Calu3 (cell line): ENCODE measurements at regions not wholly inside any gene's neighbourhood (a gene's known extent, or its start where the extent isn't known, plus 50 kb on each side); places are given as distances from the start of the nearest gene placed in this dataset.
A peak's percentile ranks its signal among the peaks of the same experiment; 100 is the strongest.

ENCODE experiments used
- BruUV-seq: library from RNA; stranded (reverse); fragments of 400-500 nt; replicated peaks from 2 replicates; lab custom pipeline; 2021; lab: Mats Ljungman, UMichigan
- CTCF ChIA-PET: fragments of 300-600 bp; sonication (Branson Sonifier 250); formaldehyde crosslinking; loops from one replicate; lab custom pipeline; 2022; ENCODE audit warnings: antibody characterized with exemption; lab: Charles Lee
- DNase-seq: peaks from one replicate; pipeline ENCODE4 v3.0.0; 2022
- H3K27ac Mint-ChIP-seq: one replicate; pipeline ENCODE4 v1.8.0; 2022; ENCODE audit warnings: mixed read lengths; ENCODE audit not compliant: unreplicated experiment
- H3K27me3 Mint-ChIP-seq: one replicate; pipeline ENCODE4 v1.8.0; 2022; ENCODE audit warnings: mixed read lengths; ENCODE audit not compliant: unreplicated experiment
- H3K36me3 Mint-ChIP-seq: one replicate; pipeline ENCODE4 v1.8.0; 2022; ENCODE audit warnings: mild to moderate bottlenecking, moderate library complexity, mixed read lengths; ENCODE audit not compliant: insufficient read depth, unreplicated experiment
- H3K4me1 Mint-ChIP-seq: one replicate; pipeline ENCODE4 v1.8.0; 2022; ENCODE audit warnings: mild to moderate bottlenecking, low read depth, mixed read lengths; ENCODE audit not compliant: unreplicated experiment
- H3K4me3 Mint-ChIP-seq: one replicate; pipeline ENCODE4 v1.8.0; 2022; ENCODE audit warnings: mild to moderate bottlenecking, low read depth, moderate library complexity, mixed read lengths; ENCODE audit not compliant: unreplicated experiment
- H3K9me3 Mint-ChIP-seq: one replicate; pipeline ENCODE4 v1.8.0; 2022; ENCODE audit warnings: low read depth, mixed read lengths; ENCODE audit not compliant: unreplicated experiment
- CTCF ChIP-seq: fragments of 200-600 bp; IDR thresholded peaks from one replicate; pipeline ENCODE4 v1.8.0; 2022; ENCODE audit warnings: antibody characterized with exemption; ENCODE audit not compliant: unreplicated experiment
- intact Hi-C: fragments of 100-400 bp; cut with micrococcal nuclease; formaldehyde crosslinking; loops from one replicate; pipeline ENCODE4 v1.10.0; 2022; ENCODE audit not compliant: unreplicated experiment

- Mint-ChIP-seq H3K9me3 (no peaks in the 10 kb centered on the region), H3K4me3 (no peak overlapping the region), H3K36me3 (no peaks in the 10 kb centered on the region), H3K4me1 (peaks cover 5% of the 10 kb centered on the region), H3K27ac (no peak overlapping the region), H3K27me3 (peaks cover 8% of the 10 kb centered on the region)
- no TSS peak for BruUV-seq
- no peak for DNase-seq
- no peak for TF ChIP-seq CTCF
- intact Hi-C loops: loop anchor here (5.0 kb wide), 2 partner anchors 365 to 695 kb away; no protein-coding TSS in a partner anchor
- CTCF ChIA-PET: interaction anchor here (1.0 to 2.0 kb wide), 2 partner anchors 365 to 380 kb away, joined by 3 to 12 read pairs; no protein-coding TSS in a partner anchor
Observed at GRCh38 chr16:73197598-73197997, 149.7 kb upstream of the ZFHX3 start.

GRCh38 chr16:73196670-73197069 lies 148.7 kb upstream of the ZFHX3 start:
- no peaks in the 10 kb centered on the region for H3K9me3 Mint-ChIP-seq
- peak; percentile 60 for TF ChIP-seq CTCF
- DNase-seq: peak; percentile 75
- H3K27ac Mint-ChIP-seq: no peak overlapping the region
- H3K36me3 Mint-ChIP-seq: no peaks in the 10 kb centered on the region
- peaks cover 17% of the 10 kb centered on the region for H3K27me3 Mint-ChIP-seq
- BruUV-seq: no TSS peak
- CTCF ChIA-PET: interaction anchor here (0.5 to 2.0 kb wide), 7 partner anchors 9 to 1178 kb away, joined by 3 to 12 read pairs (median 4); no protein-coding TSS in a partner anchor
- intact Hi-C loops: loop anchor here (5.0 kb wide), 2 partner anchors 364 to 694 kb away; no protein-coding TSS in a partner anchor
- H3K4me3 Mint-ChIP-seq: no peak overlapping the region
- no peaks in the 10 kb centered on the region for H3K4me1 Mint-ChIP-seq

GRCh38 chr16:73193464-73193863 lies 145.5 kb upstream of the ZFHX3 start:
- peaks cover 42% of the 10 kb centered on the region for H3K27me3 Mint-ChIP-seq

GRCh38 chr16:73192232-73192894 lies 144.4 kb upstream of the ZFHX3 start:
- Mint-ChIP-seq H3K27me3 (peaks cover 42% of the 10 kb centered on the region), H3K4me3 (no peak overlapping the region), H3K4me1 (no peaks in the 10 kb centered on the region), H3K36me3 (no peaks in the 10 kb centered on the region), H3K27ac (no peak overlapping the region), H3K9me3 (no peaks in the 10 kb centered on the region)
- TF ChIP-seq CTCF: no peak
- intact Hi-C loops: no loop called here
- no TSS peak for BruUV-seq
- DNase-seq: no peak
- CTCF ChIA-PET: no interaction called here

More at GRCh38 chr16:73193464-73193863, 145.5 kb upstream of the ZFHX3 start:
- no peak for DNase-seq
- Mint-ChIP-seq H3K9me3 (no peaks in the 10 kb centered on the region), H3K27ac (no peak overlapping the region), H3K36me3 (no peaks in the 10 kb centered on the region), H3K4me1 (no peaks in the 10 kb centered on the region), H3K4me3 (no peak overlapping the region)
- TF ChIP-seq CTCF: no peak
- intact Hi-C loops: no loop called here
- CTCF ChIA-PET: no interaction called here
- no TSS peak for BruUV-seq
